SHP77 treated with DMSO at 0.1 percent for 48 hours (cell line): ENCODE measurements at regions not wholly inside any gene's neighbourhood (a gene's known extent, or its start where the extent isn't known, plus 50 kb on each side); places are given as distances from the start of the nearest gene placed in this dataset.
A peak's percentile ranks its signal among the peaks of the same experiment; 100 is the strongest.
"Not testable (repeated sequence)": the region's sequence is repeated elsewhere in the genome, so short reads cannot be mapped to it uniquely, and the experiment has no call there.

Experiments
- DNase-seq: peaks from one replicate; lab custom pipeline; 2025; lab: John Stamatoyannopoulos, UW

- no peak for DNase-seq
Observed at GRCh38 chr4:59500103-59500502, 1700.0 kb upstream of the ADGRL3 start.

GRCh38 chr4:59503731-59504130, 1696.4 kb upstream of the ADGRL3 start:
- DNase-seq = no peak

DNA sequence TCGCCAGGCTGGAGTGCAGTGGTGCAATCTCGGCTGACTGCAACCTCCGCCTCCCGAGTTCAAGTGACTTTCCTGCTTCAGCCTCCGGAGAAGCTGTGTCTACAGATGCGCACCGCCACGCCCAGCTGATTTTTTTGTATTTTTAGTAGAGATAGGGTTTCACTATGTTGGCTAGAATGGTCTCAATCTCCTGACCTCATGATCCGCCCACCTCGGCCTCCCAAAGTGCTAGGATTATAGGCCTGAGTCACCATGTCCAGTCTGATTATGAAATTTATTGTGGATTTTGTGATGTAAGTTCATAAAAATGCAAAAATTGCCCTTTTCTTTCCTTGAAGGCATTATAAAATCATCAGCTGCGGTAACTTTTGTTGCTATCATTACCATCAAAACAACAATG, 1688.3 kb upstream of the ADGRL3 start:
- not testable (repeated sequence) for DNase-seq

DNA sequence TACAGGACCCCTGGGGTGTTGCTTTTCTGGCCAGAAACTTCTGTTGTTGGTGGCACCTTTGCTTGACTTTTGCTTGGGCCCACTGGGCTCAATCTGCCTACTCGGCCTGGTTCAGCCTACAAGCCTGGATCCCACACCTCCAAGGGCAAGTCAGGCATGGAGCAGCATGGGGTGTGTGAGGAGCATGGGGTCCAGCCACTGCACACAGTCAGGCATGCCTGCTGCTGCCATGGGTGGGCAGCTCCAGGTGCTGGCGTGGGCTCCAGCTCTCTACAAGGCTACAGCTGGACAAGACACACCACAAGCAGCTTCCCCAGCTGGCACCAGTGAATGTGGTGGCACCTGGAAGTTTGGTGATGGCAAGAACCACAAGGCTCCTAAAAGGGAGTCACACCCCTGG, 1683.1 kb upstream of the ADGRL3 start:
- no peak for DNase-seq

DNA sequence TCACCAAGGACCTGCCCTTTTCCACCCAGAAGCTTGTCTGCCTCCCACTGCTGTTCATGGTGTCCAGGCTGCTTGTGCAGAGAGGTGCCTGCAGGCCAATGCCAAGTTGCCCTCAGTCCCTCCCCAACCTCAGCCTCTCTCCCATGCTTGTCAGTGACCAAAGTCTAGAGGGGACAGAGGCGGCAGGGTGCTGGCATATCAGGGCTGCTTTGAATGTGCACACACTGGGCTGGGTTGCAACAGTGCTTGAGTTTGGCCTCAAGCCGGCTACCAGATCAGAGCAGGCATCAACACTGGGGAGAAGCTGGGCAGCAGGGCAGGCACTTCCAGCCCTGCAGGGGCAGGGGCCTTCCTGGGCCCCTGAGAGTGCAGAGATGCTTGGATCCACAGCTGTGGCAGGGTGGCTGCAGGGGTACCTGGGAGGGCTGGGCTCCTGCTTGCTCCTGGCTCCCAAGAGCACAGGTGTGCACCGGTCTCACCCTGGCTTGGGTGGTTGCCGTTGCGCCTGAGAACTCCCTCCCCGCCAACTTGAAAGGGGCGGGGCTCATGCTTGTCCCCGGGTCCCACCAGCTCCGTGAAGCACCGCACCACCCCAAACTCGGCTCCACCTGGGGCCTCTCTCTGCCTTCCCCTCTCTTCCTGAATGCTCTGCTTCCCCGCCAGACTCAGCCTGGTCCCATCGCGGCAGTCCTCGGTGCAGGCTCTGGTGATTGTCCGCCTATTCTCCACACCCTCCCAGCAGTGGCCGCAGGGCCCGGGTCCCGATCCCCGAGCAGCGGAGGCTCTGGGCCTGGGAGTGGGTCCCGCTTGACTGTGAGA, 1681.9 kb upstream of the ADGRL3 start:
- no peak for DNase-seq

GRCh38 chr4:59525885-59526284, 1674.2 kb upstream of the ADGRL3 start:
- no peak for DNase-seq

DNA sequence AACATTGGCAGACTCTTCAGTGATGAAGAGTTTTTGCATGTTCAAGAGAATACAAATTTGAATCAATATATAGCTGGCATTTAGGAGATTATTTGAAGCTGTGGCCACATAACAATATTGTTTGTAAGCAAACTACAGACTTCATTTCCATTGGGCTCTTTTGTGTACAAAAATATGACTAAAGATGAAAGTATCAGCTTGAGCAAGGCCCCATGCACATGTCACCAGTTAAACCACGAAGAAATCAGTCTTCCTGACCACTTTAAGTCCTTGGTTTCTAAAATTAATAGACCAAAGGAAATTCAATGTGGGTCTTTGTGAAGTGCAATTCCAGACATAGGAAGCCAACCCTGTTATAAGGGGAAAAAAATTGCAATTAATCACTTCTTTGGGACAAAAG, 1664.6 kb upstream of the ADGRL3 start:
- no peak for DNase-seq

GRCh38 chr4:59536428-59536827, 1663.7 kb upstream of the ADGRL3 start:
- DNase-seq = no peak

- no peak for DNase-seq
Observed at GRCh38 chr4:59537246-59537886, 1662.8 kb upstream of the ADGRL3 start.

GRCh38 chr4:59539401-59539800, 1660.7 kb upstream of the ADGRL3 start:
- no peak for DNase-seq

DNA sequence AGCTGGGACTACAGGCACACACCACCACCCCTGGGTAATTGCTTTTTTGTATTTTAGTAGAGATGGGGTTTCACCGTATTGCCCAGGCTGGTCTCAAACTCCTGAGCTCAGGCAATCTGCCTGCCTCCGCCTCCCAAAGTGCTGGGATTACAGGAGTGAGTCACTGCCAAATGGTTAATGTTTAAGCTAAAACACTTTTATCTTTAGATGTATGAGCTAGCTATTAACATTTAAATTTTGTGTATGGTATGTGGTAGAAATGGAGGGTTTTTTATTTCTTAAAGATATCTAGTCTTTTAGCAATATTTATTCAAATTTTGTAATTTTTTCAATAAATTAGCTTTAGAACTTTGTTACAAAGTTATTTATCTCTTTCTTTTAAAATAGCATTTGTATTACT, 1659.8 kb upstream of the ADGRL3 start:
- no peak for DNase-seq

- peak; percentile 3 for DNase-seq
Observed at GRCh38 chr4:59553063-59553720, 1646.9 kb upstream of the ADGRL3 start.

DNA sequence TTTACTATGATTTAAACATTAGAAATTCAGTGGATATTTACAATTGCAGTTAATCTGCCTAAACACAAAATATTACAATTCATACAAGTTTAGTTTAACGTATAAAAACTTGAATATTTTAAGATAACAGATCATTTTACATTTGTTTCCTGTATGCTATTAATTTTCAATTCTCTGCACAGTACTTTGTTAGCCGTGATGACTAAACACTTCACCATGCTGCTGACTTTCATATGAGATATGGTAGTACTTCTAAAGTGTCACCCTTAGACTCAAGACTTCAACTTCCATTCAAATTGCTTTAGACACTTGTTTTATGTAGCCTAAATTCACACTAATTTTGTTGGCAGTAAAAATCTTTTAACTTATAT, 1646.4 kb upstream of the ADGRL3 start:
- DNase-seq = no peak

DNA sequence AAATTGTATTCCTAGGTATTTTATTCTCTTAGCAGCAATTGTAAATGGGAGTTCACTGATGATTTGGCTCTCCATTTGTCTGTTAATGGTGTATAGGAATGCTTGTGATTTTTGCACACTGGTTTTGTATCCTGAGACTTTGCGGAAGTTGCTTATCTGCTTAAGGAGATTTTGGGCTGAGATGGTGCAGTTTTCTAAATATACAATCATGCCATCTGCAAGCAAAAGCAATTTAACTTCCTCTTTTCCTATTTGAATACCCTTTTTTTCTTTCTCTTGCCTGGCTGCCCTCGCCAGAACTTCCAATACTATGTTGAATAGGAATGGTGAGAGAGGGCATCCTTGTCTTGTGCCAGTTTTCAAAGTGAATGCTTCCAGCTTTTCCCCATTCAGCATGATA, 1643.9 kb upstream of the ADGRL3 start:
- DNase-seq = not testable (repeated sequence)

- not testable (repeated sequence) for DNase-seq
Observed at GRCh38 chr4:59560141-59560648, 1639.9 kb upstream of the ADGRL3 start.

DNA sequence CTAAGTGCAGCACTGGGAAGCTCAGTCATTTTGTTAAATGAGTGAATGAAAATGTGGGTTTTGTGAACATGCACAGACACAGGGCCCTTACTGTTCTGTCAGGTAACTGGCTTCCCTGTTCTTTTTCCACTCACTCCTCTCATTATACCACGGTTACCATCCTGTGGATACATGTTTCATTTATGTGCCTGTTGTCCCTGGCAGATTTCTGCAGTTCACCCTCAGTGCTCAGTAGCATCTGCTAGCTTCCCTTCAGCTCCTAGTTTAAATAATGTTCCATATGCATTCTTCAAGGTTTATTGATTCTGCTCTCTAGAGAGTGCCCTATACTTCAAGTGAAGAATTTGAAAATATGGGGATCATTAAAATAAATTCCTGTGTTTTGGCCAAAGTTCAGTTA, 1634.3 kb upstream of the ADGRL3 start:
- no peak for DNase-seq

DNA sequence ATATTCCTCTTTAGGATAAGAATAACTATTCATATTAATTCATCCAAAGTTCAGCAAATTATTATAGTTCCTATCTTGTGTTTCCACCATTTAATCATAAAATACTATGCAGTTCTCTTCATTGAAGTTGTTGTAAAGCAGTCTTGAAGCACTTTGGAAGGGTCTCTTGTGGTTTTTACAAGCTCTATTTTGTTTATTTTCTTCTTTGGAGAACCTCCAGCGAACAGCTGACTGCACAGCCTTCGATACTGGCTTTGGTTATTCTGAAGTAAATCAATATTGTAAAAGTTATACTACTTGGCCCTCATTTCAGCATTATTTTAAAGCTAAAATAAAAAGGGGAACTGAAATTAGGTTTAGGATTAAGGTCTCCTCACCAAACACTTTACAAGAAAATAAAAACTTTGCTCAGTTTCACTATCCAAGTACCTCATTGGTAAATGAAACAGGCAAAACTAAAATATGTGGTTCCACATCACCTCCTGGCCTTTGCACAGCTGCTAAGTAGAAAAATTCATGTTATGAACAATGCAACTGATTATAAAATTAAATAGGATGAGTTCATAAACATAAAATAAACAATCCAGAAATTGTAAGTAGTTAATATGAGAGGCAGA, 1629.2 kb upstream of the ADGRL3 start:
- DNase-seq = no peak

GRCh38 chr4:59571805-59572430, 1628.2 kb upstream of the ADGRL3 start:
- peak; percentile 94 for DNase-seq

DNA sequence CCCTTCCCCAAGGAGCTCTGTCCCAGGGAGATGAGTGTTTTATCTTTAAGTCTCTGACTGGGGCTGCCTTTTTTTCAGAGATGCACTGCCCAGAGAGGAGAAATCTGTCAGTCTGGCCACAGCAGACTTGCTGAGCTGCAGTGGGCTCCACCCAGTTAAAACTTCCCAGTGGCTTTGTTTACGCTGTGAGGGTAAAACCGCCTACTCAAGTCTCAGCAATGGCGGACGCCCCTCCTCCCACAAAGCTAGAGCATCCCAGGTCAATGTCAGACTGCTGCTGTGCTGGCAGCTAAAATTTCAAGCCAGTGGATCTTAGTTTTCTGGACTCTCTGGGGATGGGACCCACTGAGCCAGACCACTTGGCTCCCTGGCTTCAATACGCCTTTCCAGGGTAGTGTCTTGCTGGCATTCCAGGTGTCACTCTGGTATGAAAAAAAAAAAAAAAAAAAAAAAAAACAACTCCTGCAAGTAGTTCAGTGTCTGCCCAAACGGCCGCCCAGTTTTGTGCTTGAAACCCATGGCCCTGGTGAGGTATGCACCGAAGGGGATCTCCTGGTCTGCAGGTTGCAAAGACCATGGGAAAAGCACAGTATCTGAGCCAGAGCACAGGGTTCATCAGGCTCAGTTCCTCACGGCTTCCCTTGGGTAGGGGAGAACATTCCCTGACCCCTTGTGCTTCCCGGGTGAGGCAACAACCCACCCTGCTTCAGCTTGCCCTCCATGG, 1616.1 kb upstream of the ADGRL3 start:
- no peak for DNase-seq

DNA sequence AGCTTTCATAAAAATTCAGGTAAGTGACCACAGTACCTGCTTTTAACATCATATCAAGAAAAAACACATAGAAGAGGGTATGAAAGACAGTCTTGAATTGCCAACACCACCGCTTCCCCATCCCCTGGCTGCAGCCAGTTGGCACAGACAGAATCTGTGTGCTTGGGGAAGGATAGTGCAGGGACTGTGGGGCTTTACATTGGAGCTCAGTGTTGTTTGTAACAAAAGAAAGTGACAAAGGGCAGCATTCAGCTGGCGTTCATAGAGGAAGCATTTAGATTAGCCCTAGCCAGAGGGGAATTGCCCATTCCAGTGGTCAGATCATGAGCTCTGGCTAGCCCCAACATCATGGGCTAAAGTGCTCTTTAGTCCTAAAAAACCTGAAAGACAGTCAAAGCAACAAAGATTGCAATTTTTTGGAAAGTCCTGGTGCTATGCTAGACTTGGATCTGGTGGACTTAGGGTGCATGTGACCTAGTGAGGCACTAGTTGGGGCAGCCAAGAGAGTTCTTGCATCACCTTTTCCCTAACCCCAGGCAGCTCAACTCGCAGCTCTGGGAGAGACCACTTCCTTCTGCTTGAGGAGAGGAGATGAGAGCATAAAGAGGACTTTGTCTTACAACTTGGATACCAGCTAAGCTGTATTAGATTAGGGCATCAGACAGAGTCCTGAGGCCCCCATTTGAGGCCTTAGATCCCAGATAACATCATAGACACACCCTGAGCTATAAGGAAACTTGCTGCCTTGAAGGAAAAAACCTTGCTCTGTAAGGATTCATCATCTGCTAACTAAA, 1602.4 kb upstream of the ADGRL3 start:
- no peak for DNase-seq

DNA sequence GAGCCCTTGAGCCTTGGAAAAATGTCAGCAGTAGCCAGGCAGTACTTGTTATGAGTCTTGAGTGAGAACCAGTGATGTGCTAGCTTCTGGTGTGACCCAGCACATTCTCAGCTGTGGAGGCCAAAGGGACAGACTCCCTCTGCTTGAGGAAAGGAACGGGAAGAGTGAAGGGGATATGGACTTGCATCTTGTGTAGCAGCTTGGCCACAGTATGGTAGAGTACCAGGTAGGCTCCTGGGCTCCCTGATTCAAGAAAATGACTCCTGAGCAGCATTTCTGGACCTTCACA, 1601.9 kb upstream of the ADGRL3 start:
- DNase-seq = no peak
